GM23338 (cell line): ENCODE measurements at regions not wholly inside any gene's neighbourhood (a gene's known extent, or its start where the extent isn't known, plus 50 kb on each side); places are given as distances from the start of the nearest gene placed in this dataset.

ENCODE experiments used
- ATAC-seq: fragments of 200-7000 bp; cut with Tn5 transposase; 3 replicates; pipeline ENCODE4 v1.9.1; 2020
- DNase-seq: peaks from one replicate; pipeline ENCODE4 v3.0.0-alpha.2; 2015; ENCODE audit warnings: low spot score
- H2AFZ ChIP-seq: fragments of 200-600 bp; sonication (generic); 2 replicates; pipeline ENCODE4 v1.8.0; 2016; ENCODE audit warnings: antibody characterized with exemption, mild to moderate bottlenecking, moderate library complexity
- H3F3A ChIP-seq: fragments of 200-600 bp; sonication (generic); replicated peaks from 2 replicates; pipeline ENCODE4 v1.8.0; 2017; ENCODE audit warnings: antibody characterized with exemption, mixed run types, low read depth
- H3K27ac ChIP-seq: fragments of 200-600 bp; sonication (generic); 2 replicates; pipeline ENCODE4 v1.6.1; 2016; ENCODE audit warnings: low read depth
- H3K27me3 ChIP-seq: fragments of 200-600 bp; sonication (generic); 2 replicates; pipeline ENCODE4 v1.8.0; 2016; ENCODE audit warnings: mild to moderate bottlenecking, mixed run types, moderate library complexity; ENCODE audit not compliant: insufficient read depth
- H3K36me3 ChIP-seq: fragments of 200-600 bp; sonication (generic); 2 replicates; pipeline ENCODE4 v1.8.0; 2016; ENCODE audit warnings: mild to moderate bottlenecking; ENCODE audit not compliant: insufficient read depth
- H3K4me1 ChIP-seq: fragments of 200-600 bp; sonication (generic); 2 replicates; pipeline ENCODE4 v1.8.0; 2016; ENCODE audit warnings: mild to moderate bottlenecking, moderate library complexity; ENCODE audit not compliant: insufficient read depth
- H3K4me2 ChIP-seq: fragments of 200-600 bp; sonication (generic); 2 replicates; pipeline ENCODE4 v1.7.1; 2017; ENCODE audit warnings: mixed run types
- H3K4me3 ChIP-seq: fragments of 200-600 bp; sonication (generic); 2 replicates; pipeline ENCODE4 v1.6.1; 2016; ENCODE audit warnings: mixed run types
- H3K79me2 ChIP-seq: fragments of 200-600 bp; sonication (generic); replicated peaks from 2 replicates; pipeline ENCODE4 v1.8.0; 2017; ENCODE audit warnings: mild to moderate bottlenecking; ENCODE audit not compliant: insufficient read depth
- H3K9me2 ChIP-seq: fragments of 200-600 bp; sonication (generic); 2 replicates; pipeline ENCODE4 v1.8.0; 2017; ENCODE audit not compliant: insufficient read depth
- H4K20me1 ChIP-seq: fragments of 200-600 bp; sonication (generic); replicated peaks from 2 replicates; pipeline ENCODE4 v1.8.0; 2017; ENCODE audit warnings: mild to moderate bottlenecking; ENCODE audit not compliant: insufficient read depth
- H3K27ac Mint-ChIP-seq: 2 replicates; pipeline ENCODE4 v1.8.0; 2020; ENCODE audit warnings: inconsistent platforms, mild to moderate bottlenecking, moderate library complexity, mixed read lengths
- H3K27me3 Mint-ChIP-seq: 3 replicates; pipeline ENCODE4 v1.8.0; 2022; ENCODE audit warnings: low read depth, mild to moderate bottlenecking, moderate library complexity, mixed read lengths, inconsistent platforms; ENCODE audit not compliant: insufficient read depth, poor library complexity
- H3K36me3 Mint-ChIP-seq: 3 replicates; pipeline ENCODE4 v1.8.0; 2021; ENCODE audit warnings: low read depth, mild to moderate bottlenecking, inconsistent platforms, moderate library complexity, mixed read lengths
- H3K4me1 Mint-ChIP-seq: 3 replicates; pipeline ENCODE4 v1.8.0; 2020; ENCODE audit warnings: mild to moderate bottlenecking, inconsistent platforms, mixed read lengths
- H3K4me3 Mint-ChIP-seq: 3 replicates; pipeline ENCODE4 v1.8.0; 2021; ENCODE audit warnings: moderate library complexity, mild to moderate bottlenecking, inconsistent platforms, mixed read lengths
- H3K9me3 Mint-ChIP-seq: 3 replicates; pipeline ENCODE4 v1.8.0; 2020; ENCODE audit warnings: moderate library complexity, mild to moderate bottlenecking, inconsistent platforms, mixed read lengths
- EZH2phosphoT487 ChIP-seq: fragments of 200-600 bp; sonication (generic); IDR thresholded peaks from one replicate; pipeline ENCODE4 v1.8.1; 2018; ENCODE audit warnings: antibody characterized with exemption; ENCODE audit not compliant: unreplicated experiment
- TF ChIP-seq, protein P1 (sequence below): fragments of 250-450 bp; sonication (Bioruptor Pico); IDR thresholded peaks from 2 replicates; pipeline ENCODE4 v1.5.0; 2020; ENCODE audit warnings: mild to moderate bottlenecking, moderate library complexity
- TF ChIP-seq, protein P2 (sequence below): IDR thresholded peaks from one replicate; pipeline ENCODE4 v1.6.1; 2018; ENCODE audit warnings: antibody characterized with exemption; ENCODE audit not compliant: unreplicated experiment
- TF ChIP-seq, protein P3 (sequence below), 2 experiments: fragments of 200-600 bp in 1 of 2; sonication (generic) in 1 of 2; conservative IDR thresholded peaks; 2 replicates each; pipeline versions ENCODE4 v1.5.1 to v1.6.1; 2016 to 2017; ENCODE audit warnings: antibody characterized with exemption in 2 of 2, low read depth in 2 of 2, mild to moderate bottlenecking in 2 of 2, moderate library complexity in 1 of 2

DNA sequence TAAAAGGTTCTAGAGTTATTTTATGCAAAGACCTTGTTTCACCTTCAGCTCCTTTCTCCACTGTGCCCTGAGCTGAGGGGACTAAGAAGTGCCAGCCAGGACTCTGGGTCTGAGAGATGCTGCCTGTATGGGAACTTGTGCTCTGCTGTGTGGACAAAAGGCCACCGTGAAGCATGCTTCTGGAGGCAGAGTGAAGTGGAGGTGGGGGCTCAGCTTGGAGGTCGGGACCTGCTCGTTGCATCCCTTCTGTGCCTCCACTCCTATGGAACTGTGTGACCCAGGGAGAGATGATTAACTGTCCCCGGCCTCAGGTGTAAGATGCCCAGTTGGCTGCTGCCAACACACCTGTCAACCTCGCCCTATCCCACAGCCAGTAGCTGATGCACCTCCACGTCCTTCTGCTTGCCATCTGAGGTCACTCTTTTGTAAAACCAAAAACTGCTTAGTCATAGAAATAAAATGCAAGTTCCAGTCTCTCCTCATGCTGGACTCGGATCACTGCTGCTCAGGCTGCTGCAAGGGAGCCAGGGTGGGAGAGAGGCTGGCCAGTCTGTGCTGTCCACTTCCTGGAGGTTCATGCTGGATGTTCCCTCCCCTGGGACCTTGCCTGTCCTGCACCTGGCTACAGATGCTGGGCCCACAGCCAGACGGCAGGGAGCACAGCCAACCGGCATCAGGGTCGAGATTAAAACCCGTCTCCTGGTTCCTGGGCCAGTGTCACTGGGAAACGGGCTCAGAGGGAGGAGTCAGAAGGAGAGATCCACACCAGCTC, 113.2 kb downstream of the ACKR3 start (continued):
- TF ChIP-seq, protein P1, sequence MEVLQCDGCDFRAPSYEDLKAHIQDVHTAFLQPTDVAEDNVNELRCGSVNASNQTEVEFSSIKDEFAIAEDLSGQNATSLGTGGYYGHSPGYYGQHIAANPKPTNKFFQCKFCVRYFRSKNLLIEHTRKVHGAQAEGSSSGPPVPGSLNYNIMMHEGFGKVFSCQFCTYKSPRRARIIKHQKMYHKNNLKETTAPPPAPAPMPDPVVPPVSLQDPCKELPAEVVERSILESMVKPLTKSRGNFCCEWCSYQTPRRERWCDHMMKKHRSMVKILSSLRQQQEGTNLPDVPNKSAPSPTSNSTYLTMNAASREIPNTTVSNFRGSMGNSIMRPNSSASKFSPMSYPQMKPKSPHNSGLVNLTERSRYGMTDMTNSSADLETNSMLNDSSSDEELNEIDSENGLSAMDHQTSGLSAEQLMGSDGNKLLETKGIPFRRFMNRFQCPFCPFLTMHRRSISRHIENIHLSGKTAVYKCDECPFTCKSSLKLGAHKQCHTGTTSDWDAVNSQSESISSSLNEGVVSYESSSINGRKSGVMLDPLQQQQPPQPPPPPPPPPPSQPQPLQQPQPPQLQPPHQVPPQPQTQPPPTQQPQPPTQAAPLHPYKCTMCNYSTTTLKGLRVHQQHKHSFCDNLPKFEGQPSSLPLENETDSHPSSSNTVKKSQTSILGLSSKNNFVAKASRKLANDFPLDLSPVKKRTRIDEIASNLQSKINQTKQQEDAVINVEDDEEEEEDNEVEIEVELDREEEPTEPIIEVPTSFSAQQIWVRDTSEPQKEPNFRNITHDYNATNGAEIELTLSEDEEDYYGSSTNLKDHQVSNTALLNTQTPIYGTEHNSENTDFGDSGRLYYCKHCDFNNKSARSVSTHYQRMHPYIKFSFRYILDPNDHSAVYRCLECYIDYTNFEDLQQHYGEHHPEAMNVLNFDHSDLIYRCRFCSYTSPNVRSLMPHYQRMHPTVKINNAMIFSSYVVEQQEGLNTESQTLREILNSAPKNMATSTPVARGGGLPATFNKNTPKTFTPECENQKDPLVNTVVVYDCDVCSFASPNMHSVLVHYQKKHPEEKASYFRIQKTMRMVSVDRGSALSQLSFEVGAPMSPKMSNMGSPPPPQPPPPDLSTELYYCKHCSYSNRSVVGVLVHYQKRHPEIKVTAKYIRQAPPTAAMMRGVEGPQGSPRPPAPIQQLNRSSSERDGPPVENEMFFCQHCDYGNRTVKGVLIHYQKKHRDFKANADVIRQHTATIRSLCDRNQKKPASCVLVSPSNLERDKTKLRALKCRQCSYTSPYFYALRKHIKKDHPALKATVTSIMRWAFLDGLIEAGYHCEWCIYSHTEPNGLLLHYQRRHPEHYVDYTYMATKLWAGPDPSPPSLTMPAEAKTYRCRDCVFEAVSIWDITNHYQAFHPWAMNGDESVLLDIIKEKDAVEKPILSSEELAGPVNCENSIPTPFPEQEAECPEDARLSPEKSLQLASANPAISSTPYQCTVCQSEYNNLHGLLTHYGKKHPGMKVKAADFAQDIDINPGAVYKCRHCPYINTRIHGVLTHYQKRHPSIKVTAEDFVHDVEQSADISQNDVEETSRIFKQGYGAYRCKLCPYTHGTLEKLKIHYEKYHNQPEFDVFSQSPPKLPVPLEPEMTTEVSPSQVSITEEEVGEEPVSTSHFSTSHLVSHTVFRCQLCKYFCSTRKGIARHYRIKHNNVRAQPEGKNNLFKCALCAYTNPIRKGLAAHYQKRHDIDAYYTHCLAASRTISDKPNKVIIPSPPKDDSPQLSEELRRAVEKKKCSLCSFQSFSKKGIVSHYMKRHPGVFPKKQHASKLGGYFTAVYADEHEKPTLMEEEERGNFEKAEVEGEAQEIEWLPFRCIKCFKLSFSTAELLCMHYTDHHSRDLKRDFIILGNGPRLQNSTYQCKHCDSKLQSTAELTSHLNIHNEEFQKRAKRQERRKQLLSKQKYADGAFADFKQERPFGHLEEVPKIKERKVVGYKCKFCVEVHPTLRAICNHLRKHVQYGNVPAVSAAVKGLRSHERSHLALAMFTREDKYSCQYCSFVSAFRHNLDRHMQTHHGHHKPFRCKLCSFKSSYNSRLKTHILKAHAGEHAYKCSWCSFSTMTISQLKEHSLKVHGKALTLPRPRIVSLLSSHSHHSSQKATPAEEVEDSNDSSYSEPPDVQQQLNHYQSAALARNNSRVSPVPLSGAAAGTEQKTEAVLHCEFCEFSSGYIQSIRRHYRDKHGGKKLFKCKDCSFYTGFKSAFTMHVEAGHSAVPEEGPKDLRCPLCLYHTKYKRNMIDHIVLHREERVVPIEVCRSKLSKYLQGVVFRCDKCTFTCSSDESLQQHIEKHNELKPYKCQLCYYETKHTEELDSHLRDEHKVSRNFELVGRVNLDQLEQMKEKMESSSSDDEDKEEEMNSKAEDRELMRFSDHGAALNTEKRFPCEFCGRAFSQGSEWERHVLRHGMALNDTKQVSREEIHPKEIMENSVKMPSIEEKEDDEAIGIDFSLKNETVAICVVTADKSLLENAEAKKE (CRISPR knock-in tag): no peak
- TF ChIP-seq, protein P2, sequence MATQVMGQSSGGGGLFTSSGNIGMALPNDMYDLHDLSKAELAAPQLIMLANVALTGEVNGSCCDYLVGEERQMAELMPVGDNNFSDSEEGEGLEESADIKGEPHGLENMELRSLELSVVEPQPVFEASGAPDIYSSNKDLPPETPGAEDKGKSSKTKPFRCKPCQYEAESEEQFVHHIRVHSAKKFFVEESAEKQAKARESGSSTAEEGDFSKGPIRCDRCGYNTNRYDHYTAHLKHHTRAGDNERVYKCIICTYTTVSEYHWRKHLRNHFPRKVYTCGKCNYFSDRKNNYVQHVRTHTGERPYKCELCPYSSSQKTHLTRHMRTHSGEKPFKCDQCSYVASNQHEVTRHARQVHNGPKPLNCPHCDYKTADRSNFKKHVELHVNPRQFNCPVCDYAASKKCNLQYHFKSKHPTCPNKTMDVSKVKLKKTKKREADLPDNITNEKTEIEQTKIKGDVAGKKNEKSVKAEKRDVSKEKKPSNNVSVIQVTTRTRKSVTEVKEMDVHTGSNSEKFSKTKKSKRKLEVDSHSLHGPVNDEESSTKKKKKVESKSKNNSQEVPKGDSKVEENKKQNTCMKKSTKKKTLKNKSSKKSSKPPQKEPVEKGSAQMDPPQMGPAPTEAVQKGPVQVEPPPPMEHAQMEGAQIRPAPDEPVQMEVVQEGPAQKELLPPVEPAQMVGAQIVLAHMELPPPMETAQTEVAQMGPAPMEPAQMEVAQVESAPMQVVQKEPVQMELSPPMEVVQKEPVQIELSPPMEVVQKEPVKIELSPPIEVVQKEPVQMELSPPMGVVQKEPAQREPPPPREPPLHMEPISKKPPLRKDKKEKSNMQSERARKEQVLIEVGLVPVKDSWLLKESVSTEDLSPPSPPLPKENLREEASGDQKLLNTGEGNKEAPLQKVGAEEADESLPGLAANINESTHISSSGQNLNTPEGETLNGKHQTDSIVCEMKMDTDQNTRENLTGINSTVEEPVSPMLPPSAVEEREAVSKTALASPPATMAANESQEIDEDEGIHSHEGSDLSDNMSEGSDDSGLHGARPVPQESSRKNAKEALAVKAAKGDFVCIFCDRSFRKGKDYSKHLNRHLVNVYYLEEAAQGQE: no peak

- peaks cover 33% of the 10 kb centered on the region for H3K4me1 Mint-ChIP-seq
- Histone ChIP-seq H3K27ac (no peak overlapping the region), H3K9me2 (no peaks in the 10 kb centered on the region), H3K36me3 (no peaks in the 10 kb centered on the region), H3K4me3 (no peak overlapping the region), H3K4me2 (no peak overlapping the region), H4K20me1 (no peaks in the 10 kb centered on the region), H3K4me1 (peaks cover 8% of the 10 kb centered on the region; the same call in 1 of the 2 replicates), H3K27me3 (no peaks in the 10 kb centered on the region), H3F3A (no peaks in the 10 kb centered on the region), H2AFZ (peak overlapping the region; percentile 15), H3K79me2 (no peaks in the 10 kb centered on the region)
- no peak for TF ChIP-seq EZH2phosphoT487
- TF ChIP-seq, protein P3, sequence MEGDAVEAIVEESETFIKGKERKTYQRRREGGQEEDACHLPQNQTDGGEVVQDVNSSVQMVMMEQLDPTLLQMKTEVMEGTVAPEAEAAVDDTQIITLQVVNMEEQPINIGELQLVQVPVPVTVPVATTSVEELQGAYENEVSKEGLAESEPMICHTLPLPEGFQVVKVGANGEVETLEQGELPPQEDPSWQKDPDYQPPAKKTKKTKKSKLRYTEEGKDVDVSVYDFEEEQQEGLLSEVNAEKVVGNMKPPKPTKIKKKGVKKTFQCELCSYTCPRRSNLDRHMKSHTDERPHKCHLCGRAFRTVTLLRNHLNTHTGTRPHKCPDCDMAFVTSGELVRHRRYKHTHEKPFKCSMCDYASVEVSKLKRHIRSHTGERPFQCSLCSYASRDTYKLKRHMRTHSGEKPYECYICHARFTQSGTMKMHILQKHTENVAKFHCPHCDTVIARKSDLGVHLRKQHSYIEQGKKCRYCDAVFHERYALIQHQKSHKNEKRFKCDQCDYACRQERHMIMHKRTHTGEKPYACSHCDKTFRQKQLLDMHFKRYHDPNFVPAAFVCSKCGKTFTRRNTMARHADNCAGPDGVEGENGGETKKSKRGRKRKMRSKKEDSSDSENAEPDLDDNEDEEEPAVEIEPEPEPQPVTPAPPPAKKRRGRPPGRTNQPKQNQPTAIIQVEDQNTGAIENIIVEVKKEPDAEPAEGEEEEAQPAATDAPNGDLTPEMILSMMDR (conservative IDR thresholded peaks at IDR 0.05; ENCODE audit: low read depth in 2 of 2): 0 out of 4 replicates have a peak, but pooled peaks of 1 of the 2 experiments have one; percentile 5
- H3K4me3 Mint-ChIP-seq: no peak overlapping the region
- no peak overlapping the region for H3K27ac Mint-ChIP-seq
- no peaks in the 10 kb centered on the region for H3K36me3 Mint-ChIP-seq
- ATAC-seq (peak; percentile 92), DNase-seq (peak; percentile 50)
- peaks cover 8% of the 10 kb centered on the region for H3K27me3 Mint-ChIP-seq
- no peaks in the 10 kb centered on the region for H3K9me3 Mint-ChIP-seq
Observed at GRCh38 chr2:236684504-236685256, 115.1 kb downstream of the ACKR3 start.
